GM18868 (cell line): ENCODE measurements at regions not wholly inside any gene's neighbourhood (a gene's known extent, or its start where the extent isn't known, plus 50 kb on each side); places are given as distances from the start of the nearest gene placed in this dataset.
A peak's percentile ranks its signal among the peaks of the same experiment; 100 is the strongest.
"Not testable (repeated sequence)": the region's sequence is repeated elsewhere in the genome, so short reads cannot be mapped to it uniquely, and the experiment has no call there.

Source experiments
- ATAC-seq: cut with Tn5 transposase; IDR thresholded peaks from one replicate; pipeline ENCODE4 v1.9.1; 2021; ENCODE audit warnings: mild to moderate bottlenecking, moderate library complexity; ENCODE audit not compliant: unreplicated experiment

DNA sequence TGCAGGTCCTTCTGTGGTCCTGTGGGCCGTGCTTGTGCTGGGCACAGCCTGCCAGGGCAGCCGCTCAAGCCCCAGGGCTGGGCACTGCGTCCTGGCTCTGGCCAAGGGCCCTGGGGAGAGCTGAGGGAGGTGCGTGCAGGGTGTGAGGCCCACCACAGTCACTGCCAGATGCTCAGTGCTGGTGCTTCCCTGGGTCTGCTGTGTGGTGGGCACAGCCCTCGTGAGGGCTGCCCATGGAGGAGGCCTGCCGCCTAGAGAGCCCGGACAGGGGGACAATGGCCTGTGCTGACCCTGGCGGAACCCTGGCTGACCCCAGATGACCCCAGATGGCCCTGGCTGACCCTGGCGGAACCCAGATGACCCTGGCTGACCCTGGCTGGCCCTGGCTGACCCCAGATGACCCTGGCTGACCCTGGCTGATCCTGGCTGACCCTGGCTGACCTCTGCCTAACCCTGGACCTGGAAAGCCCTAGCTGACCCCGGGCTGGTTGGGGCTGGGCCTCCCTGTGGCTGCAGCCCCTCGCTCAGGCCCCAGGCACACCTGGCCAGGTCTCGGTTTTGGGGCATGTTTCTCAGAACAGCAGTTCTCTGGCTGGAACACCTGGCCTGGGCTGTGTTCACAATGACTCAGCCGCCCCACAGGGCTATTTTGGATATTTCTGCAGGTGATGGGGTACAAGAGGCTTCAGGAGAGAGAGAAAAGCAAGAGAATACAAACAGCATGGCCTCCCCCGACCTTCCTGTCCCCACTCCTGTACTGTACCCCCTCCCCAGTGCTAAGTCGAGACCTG is 55.4 kb downstream of the TMEM121 start:
- ATAC-seq: no peak

DNA sequence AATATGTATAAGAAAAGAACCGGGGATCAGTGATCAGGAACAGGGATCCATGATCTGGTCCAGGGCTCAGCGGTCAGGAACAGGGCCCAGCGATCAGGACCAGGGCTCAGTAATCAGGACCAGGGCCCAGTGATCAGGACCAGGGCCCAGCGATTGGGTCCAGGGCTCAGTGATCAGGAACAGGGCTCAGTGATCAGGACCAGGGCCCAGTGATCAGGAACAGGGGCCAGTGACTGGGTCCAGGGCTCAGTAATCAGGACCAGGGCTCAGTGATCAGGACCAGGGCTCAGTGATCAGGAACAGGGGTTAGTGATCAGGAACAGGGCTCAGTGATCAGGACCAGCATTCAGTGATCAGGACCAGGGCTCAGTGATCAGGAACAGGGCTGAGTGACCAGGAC is 56.3 kb downstream of the TMEM121 start:
- no peak for ATAC-seq

DNA sequence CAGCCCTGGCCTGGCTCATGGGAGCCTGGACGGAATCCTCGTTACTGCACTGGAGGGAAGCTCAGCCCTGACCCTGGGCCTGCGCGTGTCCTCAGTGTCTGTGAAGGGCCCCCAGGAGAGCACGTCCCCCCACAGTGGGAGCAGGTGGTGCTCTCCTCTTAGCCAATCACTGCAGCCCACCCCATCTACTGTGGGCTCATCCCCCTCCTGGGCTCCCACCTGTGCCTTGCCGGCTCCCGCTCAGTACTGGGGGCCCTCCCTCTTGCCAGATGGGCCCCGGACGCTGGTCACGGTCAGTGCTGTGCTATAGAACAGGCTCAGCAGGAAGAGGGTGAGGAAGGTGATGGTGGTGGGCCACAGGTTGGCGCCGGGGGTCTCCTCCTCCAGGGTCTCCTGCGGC is 57.5 kb downstream of the TMEM121 start:
- ATAC-seq: not testable (repeated sequence)

DNA sequence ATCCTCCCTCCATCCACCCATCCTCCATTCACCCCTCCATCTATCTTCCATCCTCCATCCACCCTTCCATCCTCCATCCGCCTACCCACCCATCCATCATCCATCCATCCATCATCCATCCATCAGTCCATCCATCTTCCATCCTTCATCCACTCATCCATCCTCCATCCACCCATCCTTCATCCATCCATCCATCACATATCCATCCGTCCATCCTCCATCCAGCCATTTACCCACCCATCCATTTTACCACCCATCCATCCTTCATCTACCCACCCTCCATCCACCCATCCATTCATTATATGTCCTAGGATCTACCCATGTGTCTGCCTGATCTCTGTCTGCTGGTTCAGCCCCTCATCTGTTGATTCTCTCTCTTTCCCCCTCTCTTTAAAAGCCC is 58.9 kb downstream of the TMEM121 start:
- ATAC-seq: not testable (repeated sequence)

DNA sequence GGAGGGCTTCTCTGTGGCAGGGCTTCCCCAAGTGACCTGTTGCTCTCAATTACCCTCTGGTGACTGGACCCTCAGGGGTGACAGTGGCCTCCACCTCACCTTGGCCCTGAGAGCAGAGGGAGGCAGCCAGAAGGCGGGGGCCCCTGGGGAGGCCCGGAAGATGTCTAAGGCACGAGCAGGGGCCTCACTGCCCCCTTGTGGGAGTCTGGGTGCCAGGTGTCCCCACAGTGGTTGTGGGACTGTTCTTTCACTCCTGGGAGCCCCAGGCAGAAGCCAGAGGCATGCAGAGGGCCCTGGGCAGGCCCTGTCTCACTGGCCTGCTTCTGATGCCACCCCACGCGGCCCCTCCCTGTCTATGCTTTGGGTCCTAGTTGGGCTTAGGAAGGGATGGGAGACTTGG is 59.3 kb downstream of the TMEM121 start:
- peak; percentile 43 for ATAC-seq

DNA sequence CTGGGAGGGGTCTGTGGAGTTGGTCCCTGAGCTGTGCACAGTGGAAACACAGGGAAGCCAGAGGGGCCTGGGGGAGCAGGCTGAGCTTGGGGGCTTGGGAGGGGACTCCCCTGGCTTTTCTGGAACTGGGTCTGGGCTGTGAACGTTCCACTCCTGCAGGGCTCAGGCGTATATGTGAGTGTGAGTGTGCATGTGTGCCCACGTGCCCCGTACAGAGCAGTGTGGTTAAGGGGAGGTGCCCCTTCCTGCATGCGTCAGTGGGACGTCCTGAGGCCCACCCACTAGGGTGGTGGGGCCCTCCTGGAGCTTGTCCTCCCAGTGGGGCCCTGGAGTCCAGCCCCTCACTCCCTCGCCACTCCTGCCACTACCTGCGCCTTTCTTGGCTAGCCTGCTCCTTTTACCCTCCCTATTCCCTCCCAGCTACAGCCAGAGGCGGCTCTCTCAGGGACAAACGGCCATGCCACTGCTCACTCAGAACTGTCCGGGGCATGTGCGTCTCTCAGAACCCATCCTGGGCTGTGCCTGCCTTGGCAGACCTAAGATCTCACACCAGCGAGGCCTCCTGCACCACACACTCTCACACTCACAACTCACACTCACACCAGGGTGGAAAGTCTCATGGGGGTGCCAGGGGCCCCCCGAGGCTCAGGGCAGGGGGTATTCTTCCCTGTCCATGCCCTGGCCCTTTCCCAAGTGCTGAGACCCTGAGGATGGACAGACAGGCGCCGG is 59.9 kb downstream of the TMEM121 start:
- ATAC-seq: peak; percentile 40

DNA sequence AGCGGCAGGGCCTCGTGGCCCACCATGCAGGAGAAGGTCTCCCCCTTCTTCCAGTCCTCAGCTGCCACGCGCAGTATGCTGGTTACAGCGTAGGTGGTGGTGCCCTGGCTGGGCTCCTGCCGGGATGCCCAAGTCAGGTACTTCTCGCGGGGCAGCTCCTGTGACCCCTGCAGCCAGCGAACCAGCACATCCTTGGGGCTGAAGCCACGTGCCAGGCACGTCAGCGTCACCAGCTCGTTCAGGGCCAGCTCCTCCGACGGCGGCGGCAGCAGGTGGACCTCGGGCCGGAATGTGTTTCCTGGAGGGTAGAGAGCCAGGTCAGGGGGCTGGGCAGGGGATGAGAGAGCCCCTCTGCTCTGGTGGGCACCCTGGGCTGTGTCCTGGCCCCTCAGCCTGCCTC is 60.7 kb downstream of the TMEM121 start:
- ATAC-seq: not testable (repeated sequence)

DNA sequence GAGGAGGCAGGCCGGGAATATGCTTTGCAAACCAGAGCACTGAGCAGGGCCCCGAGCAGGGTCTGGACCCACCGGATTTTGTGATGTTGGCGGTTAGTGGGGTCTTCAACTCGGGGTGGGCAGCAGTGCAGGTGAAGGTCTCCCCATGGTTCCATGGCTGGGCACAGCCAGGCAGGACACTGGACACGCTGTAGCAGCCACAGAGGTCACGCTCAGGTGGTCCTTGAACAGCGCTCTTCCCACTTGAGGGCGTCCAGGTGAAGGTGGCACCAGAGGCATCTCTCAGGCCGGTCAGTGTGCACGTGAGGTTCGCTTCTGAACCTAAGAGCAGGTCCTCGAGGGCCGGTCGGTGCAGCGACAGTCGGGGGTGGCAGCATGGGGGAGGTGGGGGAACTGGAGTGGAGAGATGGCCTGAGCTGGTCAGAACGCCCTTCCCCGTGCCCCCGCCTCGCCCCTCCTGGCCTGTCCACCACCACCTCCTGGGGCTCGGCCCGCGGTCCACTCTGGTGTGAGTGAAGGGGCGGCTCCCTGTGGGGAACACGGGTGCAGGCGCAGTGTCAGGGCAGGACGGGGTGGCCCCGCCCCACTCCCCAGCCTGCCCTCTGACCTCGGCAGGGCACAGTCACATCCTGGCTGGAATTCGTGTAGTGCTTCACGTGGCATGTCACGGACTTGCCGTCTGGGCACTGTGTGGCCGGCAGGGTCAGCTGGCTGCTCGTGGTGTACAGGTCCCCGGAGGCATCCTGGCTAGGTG is 61.3 kb downstream of the TMEM121 start:
- ATAC-seq: not testable (repeated sequence)

DNA sequence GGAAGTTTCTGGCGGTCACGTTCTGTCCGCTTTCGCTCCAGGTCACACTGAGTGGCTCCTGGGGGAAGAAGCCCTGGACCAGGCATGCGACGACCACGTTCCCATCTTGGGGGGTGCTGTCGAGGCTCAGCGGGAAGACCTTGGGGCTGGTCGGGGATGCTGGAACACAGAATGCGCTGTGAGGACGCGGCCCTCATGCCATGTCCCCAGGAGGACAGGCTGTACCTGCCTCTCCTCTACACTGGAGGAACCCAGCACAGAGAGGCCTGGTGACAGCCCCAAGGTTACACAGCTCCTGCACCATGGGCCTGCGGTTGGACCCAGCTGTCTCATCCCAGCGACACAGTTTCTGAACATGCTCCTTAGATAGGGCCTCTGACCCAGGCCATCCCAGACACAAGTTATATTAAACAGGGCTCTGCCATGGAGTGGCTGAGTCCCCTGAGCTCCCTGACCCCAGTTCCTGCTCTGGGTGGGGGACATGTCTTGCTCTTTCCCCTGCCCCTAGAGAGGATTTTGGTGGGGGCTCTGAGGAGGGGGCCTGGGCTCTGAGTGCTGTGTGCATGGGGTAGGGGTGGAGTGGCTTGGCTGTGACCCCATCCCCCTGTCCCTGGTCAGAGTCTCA is 62.0 kb downstream of the TMEM121 start:
- no peak for ATAC-seq

DNA sequence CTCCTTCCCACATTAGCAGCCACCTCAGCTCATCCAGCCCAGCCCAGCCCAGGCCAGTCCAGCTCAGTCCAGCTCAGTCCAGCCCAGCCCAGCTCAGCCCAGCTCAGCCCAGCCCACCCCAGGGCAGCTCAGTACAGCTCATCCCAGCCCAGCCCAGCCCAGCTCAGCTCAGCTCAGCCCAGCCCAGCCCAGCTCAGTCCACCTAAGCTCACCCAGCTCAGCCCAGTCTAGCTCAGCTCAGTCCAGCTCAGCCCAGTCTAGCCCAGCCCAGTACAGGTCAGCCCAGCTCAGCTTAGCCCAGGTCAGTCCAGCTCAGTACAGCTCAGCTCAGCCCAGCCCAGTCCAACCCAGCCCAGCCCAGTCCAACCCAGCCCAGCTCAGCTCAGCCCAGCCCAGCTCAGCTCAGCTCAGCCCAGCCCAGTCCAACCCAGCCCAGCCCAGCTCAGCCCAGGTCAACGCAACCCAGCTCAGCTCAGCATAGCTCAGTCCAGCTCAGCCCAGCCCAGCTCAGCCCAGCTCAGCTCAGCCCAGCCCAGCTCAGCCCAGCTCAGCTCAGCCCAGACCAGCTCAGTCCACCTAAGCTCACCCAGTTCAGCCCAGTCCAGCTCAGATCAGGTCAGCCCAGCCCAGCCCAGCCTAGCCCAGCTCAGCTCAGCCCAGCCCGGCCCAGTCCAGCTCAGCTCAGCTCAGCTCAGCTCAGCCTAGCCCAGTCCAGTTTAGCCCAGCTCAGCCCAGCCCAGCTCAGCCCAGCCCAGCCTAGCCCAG is 63.0 kb downstream of the TMEM121 start:
- no peak for ATAC-seq

DNA sequence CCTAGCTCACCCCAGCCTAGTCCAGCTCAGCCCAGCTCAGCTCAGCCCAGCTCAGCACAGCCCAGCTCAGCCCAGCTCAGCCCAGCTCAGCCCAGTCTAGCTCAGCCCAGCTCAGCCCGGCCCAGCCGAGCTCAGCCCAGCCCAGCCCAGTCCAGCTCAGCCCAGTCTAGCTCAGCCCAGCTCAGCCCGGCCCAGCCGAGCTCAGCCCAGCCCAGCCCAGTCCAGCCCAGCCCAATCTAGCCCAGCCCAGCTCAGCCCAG is 63.5 kb downstream of the TMEM121 start:
- ATAC-seq: not testable (repeated sequence)

DNA sequence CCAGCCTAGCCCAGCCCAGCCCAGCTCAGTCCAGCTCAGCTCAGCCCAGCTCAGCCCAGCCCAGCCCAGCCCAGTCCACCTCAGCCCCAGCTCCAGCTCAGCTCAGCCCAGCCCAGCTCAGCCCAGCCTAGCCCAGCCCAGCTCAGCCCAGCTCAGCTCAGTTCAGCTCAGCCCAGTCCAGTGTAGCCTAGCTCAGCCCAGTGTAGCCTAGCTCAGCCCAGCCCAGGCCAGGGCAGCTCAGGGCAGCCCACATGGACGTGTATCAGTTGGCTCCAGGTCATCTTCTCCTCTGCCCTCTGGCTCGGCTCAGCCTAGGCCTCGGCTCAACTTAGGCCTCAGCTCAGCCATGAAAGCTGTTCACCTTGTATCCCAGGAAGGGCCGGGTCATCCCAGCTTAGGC is 64.7 kb downstream of the TMEM121 start:
- ATAC-seq: no peak

DNA sequence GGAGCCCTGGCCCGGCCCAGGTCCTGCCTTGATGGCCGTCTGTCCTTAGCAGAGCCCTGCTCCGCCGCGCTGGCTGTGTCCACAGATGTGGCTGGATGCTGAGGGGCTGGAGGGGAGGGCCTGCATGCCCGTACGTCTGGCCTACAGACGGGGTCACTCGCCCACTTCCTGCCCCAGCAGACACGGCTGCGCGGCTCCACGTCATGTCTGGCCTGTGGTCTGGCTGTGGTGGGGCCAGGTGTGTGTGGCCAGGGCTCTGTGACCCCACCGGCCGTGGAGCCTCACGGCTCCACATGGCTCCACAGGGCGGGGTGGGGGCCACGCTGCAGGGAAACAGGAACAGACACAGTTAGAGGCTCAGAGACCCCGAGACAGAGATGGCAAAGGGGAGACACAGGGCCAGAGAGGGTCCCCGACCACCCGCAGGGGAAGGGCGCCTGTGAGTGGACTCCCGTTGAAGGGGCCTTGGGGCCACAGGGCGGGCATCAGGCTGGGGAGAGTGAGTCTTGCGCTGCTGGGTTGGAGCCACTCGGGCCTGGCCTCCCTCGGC is 65.5 kb downstream of the TMEM121 start:
- not testable (repeated sequence) for ATAC-seq

DNA sequence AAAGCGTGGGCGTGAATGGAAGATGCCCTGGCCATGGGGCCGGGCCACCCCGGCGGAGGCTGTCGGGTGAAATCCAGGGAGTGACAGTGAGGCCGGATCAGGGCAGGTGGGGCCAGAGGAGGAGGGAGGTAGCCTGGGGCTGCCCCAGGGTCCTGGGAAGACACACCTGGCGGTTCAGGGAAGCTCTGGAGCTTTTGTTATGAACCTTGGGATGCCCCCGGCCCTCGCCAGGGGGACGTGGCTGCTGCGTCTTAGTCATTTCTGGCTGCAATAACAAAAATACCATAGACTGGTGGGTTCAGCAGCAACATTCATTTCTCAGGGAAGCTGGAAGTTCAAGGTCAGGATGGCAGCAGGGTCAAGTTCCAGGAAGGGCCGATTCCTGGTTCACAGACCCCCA is 66.3 kb downstream of the TMEM121 start:
- ATAC-seq: not testable (repeated sequence)

DNA sequence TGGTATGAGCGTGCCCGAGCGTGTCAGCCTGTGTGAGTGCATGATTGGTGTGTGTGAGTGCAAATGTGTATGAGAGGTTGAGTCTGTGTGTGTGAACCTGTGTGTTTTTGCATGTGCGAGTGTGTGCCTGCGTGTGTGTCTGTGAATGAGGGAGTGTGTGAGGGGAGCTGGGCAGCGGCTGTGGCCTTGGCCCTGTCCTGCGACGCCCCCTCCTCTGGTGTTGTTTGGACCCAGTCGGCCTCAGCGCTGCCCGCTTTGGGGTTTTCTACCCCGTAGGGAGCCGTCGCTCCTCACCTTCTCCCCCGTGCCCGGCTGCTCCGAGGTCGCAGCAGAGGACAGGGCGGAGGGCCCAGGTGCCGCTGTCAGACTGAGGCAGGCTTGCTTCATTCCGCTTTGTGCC is 69.0 kb downstream of the TMEM121 start:
- ATAC-seq: not testable (repeated sequence)

DNA sequence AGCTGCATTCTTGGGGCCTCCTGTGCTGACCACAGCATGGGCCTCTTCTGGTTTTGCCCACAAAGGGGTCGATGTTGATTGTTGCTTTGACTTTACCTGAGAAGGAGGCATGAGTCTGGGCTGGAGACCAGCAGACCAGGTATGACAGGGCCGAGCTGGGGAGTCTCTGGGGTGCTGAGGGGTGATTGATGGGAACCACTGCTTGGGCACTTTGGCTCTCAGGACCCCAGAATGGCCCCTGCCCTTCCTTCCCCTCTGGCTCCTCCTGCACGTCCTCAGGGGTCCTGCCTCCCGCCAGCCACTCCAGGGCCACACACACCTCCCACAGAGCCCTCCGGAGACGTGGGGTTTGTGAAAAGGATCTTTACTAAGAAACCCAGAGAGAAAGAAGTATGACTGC is 70.0 kb downstream of the TMEM121 start:
- ATAC-seq: not testable (repeated sequence)

DNA sequence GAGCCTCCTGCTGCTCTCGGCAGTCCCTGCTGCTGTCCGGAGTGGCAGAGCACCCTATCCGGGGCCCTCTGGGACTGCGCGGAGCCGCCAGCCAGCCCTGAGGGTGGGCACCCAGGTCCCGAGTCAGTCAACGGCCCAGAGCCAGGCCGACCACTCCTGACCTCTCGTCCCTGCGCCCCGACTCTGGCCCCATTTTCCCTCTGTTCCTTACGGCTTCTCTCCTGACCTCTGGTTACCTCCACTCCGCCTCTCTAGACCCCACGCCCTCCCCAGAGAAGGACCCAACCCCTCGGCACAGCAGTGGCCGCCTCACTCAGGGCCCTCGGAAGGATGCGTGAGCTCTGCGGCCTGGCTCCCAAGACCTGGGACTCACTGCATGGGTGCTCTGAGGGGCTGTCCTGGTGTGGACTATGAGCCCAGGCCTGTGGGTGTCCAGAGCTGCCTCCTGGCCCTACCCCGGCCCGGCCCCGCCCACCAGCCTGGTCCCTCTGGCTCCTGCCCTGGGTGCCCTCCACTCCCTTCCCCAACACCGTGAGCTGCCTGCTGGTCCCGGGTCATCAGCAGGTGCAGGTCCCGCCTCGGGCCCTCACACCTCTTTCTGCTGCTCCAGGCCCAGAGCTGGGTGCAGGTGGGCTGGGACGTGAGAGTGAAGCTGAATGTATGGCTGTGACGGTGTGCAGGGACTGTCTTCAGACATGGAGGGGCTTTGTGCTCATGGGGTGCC is 71.8 kb downstream of the TMEM121 start:
- not testable (repeated sequence) for ATAC-seq

DNA sequence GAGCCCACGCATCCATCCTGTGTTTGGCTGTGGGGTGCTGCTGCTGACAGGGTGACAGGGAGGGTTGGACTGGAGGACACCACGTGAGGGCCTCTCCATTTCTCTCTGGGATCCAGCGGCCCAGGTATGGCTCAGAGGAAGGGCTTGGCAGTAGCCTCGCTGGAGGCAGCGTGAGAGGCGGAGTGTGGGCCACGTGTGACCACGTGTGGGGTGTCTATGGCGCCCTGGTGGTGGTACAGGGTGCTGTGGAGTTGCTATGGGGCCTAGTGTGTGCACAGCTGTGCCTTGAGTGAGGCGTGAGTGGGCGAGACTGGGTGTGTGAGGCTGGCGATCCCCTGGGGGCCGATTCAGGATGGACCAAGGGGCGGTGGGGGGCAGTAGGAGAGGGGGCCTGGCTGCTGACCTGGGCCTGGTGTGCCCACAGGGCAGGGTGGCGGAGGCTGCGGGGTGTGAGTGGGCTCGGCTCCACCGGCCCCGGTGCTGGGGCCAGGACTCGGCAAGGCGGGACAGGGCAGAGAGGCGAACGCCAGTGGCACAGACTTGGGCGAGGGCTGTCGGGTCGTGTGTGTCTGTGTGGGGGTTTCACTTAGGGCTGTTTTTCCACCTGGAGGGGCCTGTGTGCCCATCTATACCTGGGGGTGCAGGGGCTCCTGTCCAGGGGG is 72.7 kb downstream of the TMEM121 start:
- ATAC-seq: not testable (repeated sequence)
